ENCODE measurements at regions not wholly inside any gene's neighbourhood (a gene's known extent, or its start where the extent isn't known, plus 50 kb on each side); places are given as distances from the start of the nearest gene placed in this dataset.

DNA sequence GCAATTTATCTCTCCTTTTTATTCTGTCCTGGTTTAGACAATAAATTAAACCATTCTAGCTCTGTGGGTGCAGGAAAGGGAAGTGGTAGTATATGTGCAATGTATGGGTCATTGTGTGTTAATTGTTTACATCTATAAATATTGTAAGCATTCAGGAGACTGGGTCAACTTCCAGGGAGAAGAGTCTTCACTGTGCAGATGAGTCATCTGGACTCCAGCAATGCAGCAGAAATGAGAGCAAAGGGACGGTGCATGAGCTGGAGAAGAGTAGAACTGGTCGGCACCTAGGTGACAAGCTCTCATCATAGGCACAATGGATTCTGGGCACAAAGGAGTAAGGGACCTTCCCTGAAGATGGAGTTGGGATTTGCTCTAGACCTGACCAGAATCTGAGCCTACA, 211.1 kb upstream of the DAAM1 start:
- TF ChIP-seq, protein P1, sequence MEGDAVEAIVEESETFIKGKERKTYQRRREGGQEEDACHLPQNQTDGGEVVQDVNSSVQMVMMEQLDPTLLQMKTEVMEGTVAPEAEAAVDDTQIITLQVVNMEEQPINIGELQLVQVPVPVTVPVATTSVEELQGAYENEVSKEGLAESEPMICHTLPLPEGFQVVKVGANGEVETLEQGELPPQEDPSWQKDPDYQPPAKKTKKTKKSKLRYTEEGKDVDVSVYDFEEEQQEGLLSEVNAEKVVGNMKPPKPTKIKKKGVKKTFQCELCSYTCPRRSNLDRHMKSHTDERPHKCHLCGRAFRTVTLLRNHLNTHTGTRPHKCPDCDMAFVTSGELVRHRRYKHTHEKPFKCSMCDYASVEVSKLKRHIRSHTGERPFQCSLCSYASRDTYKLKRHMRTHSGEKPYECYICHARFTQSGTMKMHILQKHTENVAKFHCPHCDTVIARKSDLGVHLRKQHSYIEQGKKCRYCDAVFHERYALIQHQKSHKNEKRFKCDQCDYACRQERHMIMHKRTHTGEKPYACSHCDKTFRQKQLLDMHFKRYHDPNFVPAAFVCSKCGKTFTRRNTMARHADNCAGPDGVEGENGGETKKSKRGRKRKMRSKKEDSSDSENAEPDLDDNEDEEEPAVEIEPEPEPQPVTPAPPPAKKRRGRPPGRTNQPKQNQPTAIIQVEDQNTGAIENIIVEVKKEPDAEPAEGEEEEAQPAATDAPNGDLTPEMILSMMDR (IDR thresholded peaks at IDR 0.05) = no peak
- TF ChIP-seq EZH2 (IDR thresholded peaks at IDR 0.05; ENCODE audit: borderline replicate concordance, insufficient read depth, low read depth, low read length, poor library complexity, severe bottlenecking) = no peak

Measured in B cell (primary cell).